Caco-2 (cell line): ENCODE measurements at regions not wholly inside any gene's neighbourhood (a gene's known extent, or its start where the extent isn't known, plus 50 kb on each side); places are given as distances from the start of the nearest gene placed in this dataset.

ENCODE experiments used
- BruUV-seq: library from RNA; stranded (reverse); fragments of 400-500 nt; replicated peaks from 2 replicates; lab custom pipeline; 2021; lab: Mats Ljungman, UMichigan
- CTCF ChIA-PET: fragments of 300-600 bp; sonication (Branson Sonifier 250); formaldehyde crosslinking; loops from one replicate; lab custom pipeline; 2022; ENCODE audit warnings: antibody characterized with exemption; lab: Charles Lee
- POLR2A ChIA-PET: fragments of 300-600 bp; sonication (Branson Sonifier 250); formaldehyde crosslinking; loops from one replicate; lab custom pipeline; 2022; ENCODE audit warnings: antibody characterized with exemption; lab: Charles Lee
- DNase-seq, 2 experiments: peaks; one replicate each; pipeline versions ENCODE4 v3.0.0 to v3.0.0-alpha.2; 2020 to 2022
- H3K27me3 ChIP-seq: replicated peaks from 2 replicates; pipeline ENCODE4 v1.6.0; 2011; ENCODE audit warnings: low read length; ENCODE audit not compliant: control insufficient read depth, insufficient read depth
- H3K36me3 ChIP-seq: 2 replicates; pipeline ENCODE4 v1.5.1; 2011; ENCODE audit warnings: low read length; ENCODE audit not compliant: control insufficient read depth, insufficient read depth
- H3K4me1 ChIP-seq: fragments of 250-450 bp; sonication (Bioruptor Pico); 2 replicates; pipeline ENCODE4 v1.5.1; 2020; ENCODE audit warnings: mild to moderate bottlenecking
- H3K4me3 ChIP-seq: 2 replicates; pipeline ENCODE4 v1.5.1; 2011; ENCODE audit warnings: low read depth, mild to moderate bottlenecking, control low read depth, low read length
- H3K9me3 ChIP-seq: fragments of 250-450 bp; sonication (Bioruptor Pico); 2 replicates; pipeline ENCODE4 v1.5.1; 2020; ENCODE audit warnings: mild to moderate bottlenecking, moderate library complexity
- H3K27ac Mint-ChIP-seq: one replicate; pipeline ENCODE4 v1.8.0; 2022; ENCODE audit warnings: mixed read lengths; ENCODE audit not compliant: unreplicated experiment
- H3K27me3 Mint-ChIP-seq: one replicate; pipeline ENCODE4 v1.8.0; 2022; ENCODE audit warnings: mixed read lengths; ENCODE audit not compliant: insufficient read depth, unreplicated experiment
- H3K36me3 Mint-ChIP-seq: one replicate; pipeline ENCODE4 v1.8.0; 2022; ENCODE audit warnings: mild to moderate bottlenecking, mixed read lengths; ENCODE audit not compliant: insufficient read depth, unreplicated experiment
- H3K4me1 Mint-ChIP-seq: one replicate; pipeline ENCODE4 v1.8.0; 2022; ENCODE audit warnings: low read depth, mixed read lengths; ENCODE audit not compliant: unreplicated experiment
- H3K4me3 Mint-ChIP-seq: one replicate; pipeline ENCODE4 v1.8.0; 2022; ENCODE audit warnings: mild to moderate bottlenecking, moderate library complexity, mixed read lengths; ENCODE audit not compliant: unreplicated experiment
- H3K9me3 Mint-ChIP-seq: one replicate; pipeline ENCODE4 v1.8.0; 2022; ENCODE audit warnings: mixed read lengths; ENCODE audit not compliant: unreplicated experiment
- intact Hi-C: fragments of 100-400 bp; cut with micrococcal nuclease; formaldehyde crosslinking; loops from one replicate; pipeline ENCODE4 v1.10.0; 2022; ENCODE audit not compliant: unreplicated experiment
- TF ChIP-seq, protein P1 (sequence below), 2 experiments: fragments of 200-600 bp in 1 of 2; IDR thresholded peaks; 1 replicate in 1 of 2; 2 replicates in 1 of 2; pipeline versions ENCODE4 v1.5.1 to v1.8.0; 2011 to 2022; ENCODE audit warnings: antibody characterized with exemption in 1 of 2, control low read depth in 1 of 2, inconsistent platforms in 1 of 2, low read depth in 1 of 2, low read length in 1 of 2, mild to moderate bottlenecking in 1 of 2, moderate library complexity in 1 of 2; ENCODE audit not compliant: insufficient read depth in 1 of 2, severe bottlenecking in 1 of 2, unreplicated experiment in 1 of 2

DNA sequence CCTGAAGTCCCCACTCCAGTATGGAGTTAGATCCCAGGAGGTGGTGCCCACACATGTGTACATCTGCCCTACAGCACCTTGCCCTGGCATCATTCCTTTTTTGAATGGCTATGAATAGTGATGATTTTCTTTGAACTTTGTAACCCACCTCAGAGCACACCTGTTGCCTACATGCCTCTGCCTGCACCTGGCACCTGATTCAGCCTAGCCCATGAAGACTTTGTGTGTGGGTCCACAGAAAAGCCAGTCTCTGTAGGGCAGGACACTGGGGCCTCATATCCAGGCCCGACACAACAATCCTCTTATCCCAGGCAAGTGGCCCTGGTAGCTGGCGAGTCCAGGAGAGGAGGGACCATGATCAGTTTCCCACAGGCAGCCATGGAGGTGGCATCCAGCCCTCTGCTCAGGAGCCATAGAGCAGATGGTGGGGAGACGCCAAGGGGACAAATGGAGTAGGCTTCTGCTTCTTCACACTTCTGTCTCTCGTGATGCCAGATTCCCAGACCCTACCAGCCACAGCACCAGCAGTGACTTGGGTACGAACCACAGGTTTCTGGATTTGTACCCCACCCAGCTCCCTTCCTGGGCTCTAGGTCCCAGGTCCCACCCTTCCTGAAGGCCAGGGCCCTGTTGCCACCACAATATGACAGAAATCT lies 230.7 kb downstream of the UACA start:
- no peaks in the 10 kb centered on the region for H3K27me3 ChIP-seq
- ChIA-PET CTCF (no interaction called here), POLR2A (no interaction called here)
- Mint-ChIP-seq H3K9me3 (no peaks in the 10 kb centered on the region), H3K27me3 (no peaks in the 10 kb centered on the region), H3K27ac (no peak overlapping the region), H3K36me3 (no peaks in the 10 kb centered on the region), H3K4me3 (no peak overlapping the region), H3K4me1 (peaks cover 14% of the 10 kb centered on the region)
- BruUV-seq = no TSS peak
- no peaks in the 10 kb centered on the region for H3K36me3 ChIP-seq
- intact Hi-C loops = no loop called here
- TF ChIP-seq, protein P1, sequence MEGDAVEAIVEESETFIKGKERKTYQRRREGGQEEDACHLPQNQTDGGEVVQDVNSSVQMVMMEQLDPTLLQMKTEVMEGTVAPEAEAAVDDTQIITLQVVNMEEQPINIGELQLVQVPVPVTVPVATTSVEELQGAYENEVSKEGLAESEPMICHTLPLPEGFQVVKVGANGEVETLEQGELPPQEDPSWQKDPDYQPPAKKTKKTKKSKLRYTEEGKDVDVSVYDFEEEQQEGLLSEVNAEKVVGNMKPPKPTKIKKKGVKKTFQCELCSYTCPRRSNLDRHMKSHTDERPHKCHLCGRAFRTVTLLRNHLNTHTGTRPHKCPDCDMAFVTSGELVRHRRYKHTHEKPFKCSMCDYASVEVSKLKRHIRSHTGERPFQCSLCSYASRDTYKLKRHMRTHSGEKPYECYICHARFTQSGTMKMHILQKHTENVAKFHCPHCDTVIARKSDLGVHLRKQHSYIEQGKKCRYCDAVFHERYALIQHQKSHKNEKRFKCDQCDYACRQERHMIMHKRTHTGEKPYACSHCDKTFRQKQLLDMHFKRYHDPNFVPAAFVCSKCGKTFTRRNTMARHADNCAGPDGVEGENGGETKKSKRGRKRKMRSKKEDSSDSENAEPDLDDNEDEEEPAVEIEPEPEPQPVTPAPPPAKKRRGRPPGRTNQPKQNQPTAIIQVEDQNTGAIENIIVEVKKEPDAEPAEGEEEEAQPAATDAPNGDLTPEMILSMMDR (IDR thresholded peaks at IDR 0.05; ENCODE audit: insufficient read depth in 1 of 2, low read depth in 1 of 2, low read length in 1 of 2, severe bottlenecking in 1 of 2, unreplicated experiment in 1 of 2) = no peak
- no peaks in the 10 kb centered on the region for H3K9me3 ChIP-seq
- H3K4me3 ChIP-seq = no peak overlapping the region
- DNase-seq = no peak
- H3K4me1 ChIP-seq = peaks cover 4% of the 10 kb centered on the region

DNA sequence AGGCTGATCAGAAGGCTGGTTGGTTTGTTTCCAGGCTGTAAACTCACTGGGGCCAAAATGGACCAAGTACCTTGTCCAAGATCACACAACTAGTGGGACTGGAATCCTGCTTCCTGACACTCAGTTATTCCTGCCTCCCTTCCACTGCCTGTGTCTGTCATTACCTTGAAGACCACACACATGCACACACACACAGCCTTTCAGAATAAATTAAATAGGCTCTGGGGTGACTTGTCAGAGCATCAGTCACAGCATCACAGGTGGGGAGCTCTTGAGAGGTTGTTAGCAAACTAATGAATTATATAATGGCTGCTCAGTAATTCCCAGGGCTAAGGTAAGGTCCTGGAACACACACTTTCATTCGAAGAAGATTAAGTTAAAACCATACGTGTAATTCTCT lies 231.8 kb downstream of the UACA start:
- intact Hi-C loops = no loop called here
- Histone ChIP-seq H3K9me3 (no peaks in the 10 kb centered on the region), H3K4me3 (no peak overlapping the region), H3K36me3 (no peaks in the 10 kb centered on the region), H3K4me1 (peaks cover 13% of the 10 kb centered on the region), H3K27me3 (no peaks in the 10 kb centered on the region)
- Mint-ChIP-seq H3K27ac (no peak overlapping the region), H3K4me1 (peaks cover 19% of the 10 kb centered on the region), H3K36me3 (no peaks in the 10 kb centered on the region), H3K9me3 (no peaks in the 10 kb centered on the region), H3K27me3 (no peaks in the 10 kb centered on the region), H3K4me3 (no peak overlapping the region)
- TF ChIP-seq, protein P1 (IDR thresholded peaks at IDR 0.05; ENCODE audit: insufficient read depth in 1 of 2, low read depth in 1 of 2, low read length in 1 of 2, severe bottlenecking in 1 of 2, unreplicated experiment in 1 of 2) = no peak
- CTCF ChIA-PET = no interaction called here
- BruUV-seq = no TSS peak
- POLR2A ChIA-PET = no interaction called here
- no peak for DNase-seq

DNA sequence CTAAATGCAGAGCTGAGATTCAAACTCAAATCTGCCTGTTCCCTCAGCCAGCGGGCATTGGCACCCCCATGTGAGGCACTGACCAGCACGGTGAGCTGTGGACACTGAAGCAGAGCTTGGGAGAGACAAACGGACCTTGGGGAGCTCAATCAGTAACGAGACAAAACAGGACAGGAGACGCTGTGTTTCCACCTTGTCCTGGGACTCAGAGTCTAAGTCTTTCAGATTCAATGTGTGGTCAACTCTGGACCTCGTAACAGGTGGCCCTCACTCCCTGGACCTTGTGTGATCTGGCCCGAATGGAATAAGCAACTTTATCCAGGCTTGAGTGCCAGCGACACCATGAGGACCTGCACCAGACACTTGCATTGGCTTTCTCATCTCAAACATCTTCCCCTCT lies 232.5 kb downstream of the UACA start:
- no TSS peak for BruUV-seq
- TF ChIP-seq, protein P1 (IDR thresholded peaks at IDR 0.05; ENCODE audit: insufficient read depth in 1 of 2, low read depth in 1 of 2, low read length in 1 of 2, severe bottlenecking in 1 of 2, unreplicated experiment in 1 of 2) = no peak
- ChIA-PET POLR2A (no interaction called here), CTCF (no interaction called here)
- H3K27ac Mint-ChIP-seq = no peak overlapping the region
- no peak overlapping the region for H3K4me3 ChIP-seq
- intact Hi-C loops = no loop called here
- H3K4me1 Mint-ChIP-seq = peaks cover 23% of the 10 kb centered on the region
- no peak overlapping the region for H3K4me3 Mint-ChIP-seq
- no peaks in the 10 kb centered on the region for H3K27me3 Mint-ChIP-seq
- no peak for DNase-seq
- H3K9me3 Mint-ChIP-seq = no peaks in the 10 kb centered on the region
- H3K9me3 ChIP-seq = no peaks in the 10 kb centered on the region
- H3K27me3 ChIP-seq = no peaks in the 10 kb centered on the region
- H3K36me3 Mint-ChIP-seq = no peaks in the 10 kb centered on the region
- no peaks in the 10 kb centered on the region for H3K36me3 ChIP-seq
- peaks cover 16% of the 10 kb centered on the region for H3K4me1 ChIP-seq
